OCI-LY1 (cell line): ENCODE measurements at regions not wholly inside any gene's neighbourhood (a gene's known extent, or its start where the extent isn't known, plus 50 kb on each side); places are given as distances from the start of the nearest gene placed in this dataset.

Experiments
- H2AFZ ChIP-seq: fragments of 200-600 bp; sonication (generic), shearing (Covaris generic); 2 replicates; pipeline ENCODE4 v1.6.0; 2014; ENCODE audit warnings: antibody characterized with exemption, mild to moderate bottlenecking, low read length
- H3F3A ChIP-seq: fragments of 200-600 bp; sonication (generic), shearing (Covaris generic); 2 replicates; pipeline ENCODE4 v1.6.0; 2014; ENCODE audit warnings: mild to moderate bottlenecking, antibody characterized with exemption, low read length, moderate library complexity; ENCODE audit not compliant: insufficient read depth
- H3K27ac ChIP-seq: fragments of 200-600 bp; sonication (generic); 2 replicates; pipeline ENCODE4 v1.5.1; 2014; ENCODE audit warnings: low read length, mixed run types, mild to moderate bottlenecking, low read depth; ENCODE audit not compliant: poor library complexity, severe bottlenecking
- H3K27me3 ChIP-seq: fragments of 200-600 bp; sonication (generic); 2 replicates; pipeline ENCODE4 v1.6.0; 2014; ENCODE audit warnings: antibody characterized with exemption, mild to moderate bottlenecking, low read length, moderate library complexity; ENCODE audit not compliant: insufficient read depth
- H3K36me3 ChIP-seq: fragments of 200-600 bp; sonication (generic); 2 replicates; pipeline ENCODE4 v1.6.1; 2014; ENCODE audit warnings: mild to moderate bottlenecking, antibody characterized with exemption, low read length, moderate library complexity, mixed read lengths; ENCODE audit not compliant: insufficient read depth
- H3K4me1 ChIP-seq: fragments of 200-600 bp; sonication (generic); 2 replicates; pipeline ENCODE4 v1.5.1; 2014; ENCODE audit warnings: mild to moderate bottlenecking, low read length, moderate library complexity; ENCODE audit not compliant: insufficient read depth, severe bottlenecking
- H3K4me2 ChIP-seq: fragments of 200-600 bp; sonication (generic), shearing (Covaris generic); 2 replicates; pipeline ENCODE4 v1.6.1; 2014; ENCODE audit warnings: low read length
- H3K4me3 ChIP-seq: fragments of 200-600 bp; sonication (generic); 2 replicates; pipeline ENCODE4 v1.5.1; 2014; ENCODE audit warnings: low read length, low read depth, mild to moderate bottlenecking, mixed read lengths; ENCODE audit not compliant: poor library complexity, severe bottlenecking
- H3K79me2 ChIP-seq: fragments of 200-600 bp; shearing (Covaris generic); 2 replicates; pipeline ENCODE4 v1.6.1; 2016; ENCODE audit warnings: mixed run types, low read length, mixed read lengths; ENCODE audit not compliant: insufficient read depth
- H3K9ac ChIP-seq: fragments of 200-600 bp; sonication (generic), shearing (Covaris generic); 2 replicates; pipeline ENCODE4 v1.6.1; 2014; ENCODE audit warnings: mild to moderate bottlenecking, low read length, mixed read lengths
- H3K9me2 ChIP-seq: fragments of 200-600 bp; sonication (generic), shearing (Covaris generic); 2 replicates; pipeline ENCODE4 v1.6.1; 2014; ENCODE audit warnings: low read depth, mild to moderate bottlenecking, low read length, mixed read lengths
- H3K9me3 ChIP-seq: fragments of 200-600 bp; shearing (Covaris generic); 2 replicates; pipeline ENCODE4 v1.6.1; 2014; ENCODE audit warnings: low read length, mixed read lengths
- H4K20me1 ChIP-seq: fragments of 200-600 bp; sonication (generic), shearing (Covaris generic); 2 replicates; pipeline ENCODE4 v1.6.0; 2016; ENCODE audit warnings: mild to moderate bottlenecking, low read length; ENCODE audit not compliant: insufficient read depth
- EZH2 ChIP-seq: fragments of 200-600 bp; sonication (generic), shearing (Covaris generic); IDR thresholded peaks from 2 replicates; pipeline ENCODE4 v1.8.0; 2017; ENCODE audit warnings: borderline replicate concordance, mixed run types, mild to moderate bottlenecking, antibody characterized with exemption, low read length, moderate library complexity, mixed read lengths
- TF ChIP-seq, protein P1 (sequence below): fragments of 200-600 bp; sonication (generic), shearing (Covaris generic); IDR thresholded peaks from 2 replicates; pipeline ENCODE4 v1.5.1; 2017; ENCODE audit warnings: mild to moderate bottlenecking, antibody characterized with exemption, low read length, moderate library complexity, mixed read lengths

DNA sequence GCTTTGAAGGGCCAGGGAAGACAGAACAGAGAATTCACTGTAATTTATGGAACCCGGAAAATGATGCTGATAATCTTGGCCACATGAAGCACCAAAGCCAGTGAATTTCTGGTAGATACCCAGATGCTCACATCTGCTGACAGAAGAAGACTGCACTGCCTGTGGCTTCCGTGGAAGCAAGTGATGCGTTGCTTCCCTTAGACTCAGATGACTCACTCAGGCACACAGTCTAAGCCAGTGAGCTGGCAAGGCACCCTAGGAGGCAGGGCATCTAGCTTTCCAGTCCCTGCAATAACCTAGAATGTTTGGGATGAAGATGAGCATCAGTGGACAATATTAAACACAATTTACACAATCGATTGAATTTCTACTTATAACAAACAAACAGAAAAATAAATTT is 284.7 kb downstream of the CMPK2 start:
- TF ChIP-seq, protein P1, sequence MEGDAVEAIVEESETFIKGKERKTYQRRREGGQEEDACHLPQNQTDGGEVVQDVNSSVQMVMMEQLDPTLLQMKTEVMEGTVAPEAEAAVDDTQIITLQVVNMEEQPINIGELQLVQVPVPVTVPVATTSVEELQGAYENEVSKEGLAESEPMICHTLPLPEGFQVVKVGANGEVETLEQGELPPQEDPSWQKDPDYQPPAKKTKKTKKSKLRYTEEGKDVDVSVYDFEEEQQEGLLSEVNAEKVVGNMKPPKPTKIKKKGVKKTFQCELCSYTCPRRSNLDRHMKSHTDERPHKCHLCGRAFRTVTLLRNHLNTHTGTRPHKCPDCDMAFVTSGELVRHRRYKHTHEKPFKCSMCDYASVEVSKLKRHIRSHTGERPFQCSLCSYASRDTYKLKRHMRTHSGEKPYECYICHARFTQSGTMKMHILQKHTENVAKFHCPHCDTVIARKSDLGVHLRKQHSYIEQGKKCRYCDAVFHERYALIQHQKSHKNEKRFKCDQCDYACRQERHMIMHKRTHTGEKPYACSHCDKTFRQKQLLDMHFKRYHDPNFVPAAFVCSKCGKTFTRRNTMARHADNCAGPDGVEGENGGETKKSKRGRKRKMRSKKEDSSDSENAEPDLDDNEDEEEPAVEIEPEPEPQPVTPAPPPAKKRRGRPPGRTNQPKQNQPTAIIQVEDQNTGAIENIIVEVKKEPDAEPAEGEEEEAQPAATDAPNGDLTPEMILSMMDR, result no peak
- TF ChIP-seq EZH2, result no peak
- no peaks in the 10 kb centered on the region for H3K79me2 ChIP-seq
- H3K27ac ChIP-seq, result no peak overlapping the region
- no peak overlapping the region for H3K9ac ChIP-seq
- no peaks in the 10 kb centered on the region for H3K27me3 ChIP-seq
- no peaks in the 10 kb centered on the region for H4K20me1 ChIP-seq
- H3K9me2 ChIP-seq, result no peaks in the 10 kb centered on the region
- no peak overlapping the region for H3K4me2 ChIP-seq
- no peak overlapping the region for H3K4me3 ChIP-seq
- H2AFZ ChIP-seq, result no peak overlapping the region
- no peaks in the 10 kb centered on the region for H3K4me1 ChIP-seq
- H3K36me3 ChIP-seq, result no peaks in the 10 kb centered on the region
- H3K9me3 ChIP-seq, result no peaks in the 10 kb centered on the region
- no peaks in the 10 kb centered on the region for H3F3A ChIP-seq

DNA sequence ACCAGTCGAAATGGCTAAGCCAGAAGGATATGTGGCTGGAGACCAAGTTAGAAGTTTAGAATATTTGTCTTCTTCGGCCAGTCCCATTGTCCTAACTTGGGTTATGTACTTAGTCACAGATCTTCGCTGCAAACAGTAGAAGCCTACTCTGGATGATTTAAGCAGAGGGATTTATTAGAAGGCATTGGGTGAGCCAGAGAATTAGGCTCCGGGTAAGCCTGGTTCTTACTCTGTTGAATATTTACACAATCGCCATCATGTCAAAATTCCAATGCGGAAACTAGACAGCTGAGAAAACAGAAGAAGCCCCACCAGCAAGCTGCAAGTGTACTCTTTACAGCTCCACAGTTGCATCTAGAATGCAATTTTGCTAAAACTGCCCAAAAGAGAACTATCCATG is 276.6 kb downstream of the CMPK2 start:
- H3K9me3 ChIP-seq, result no peaks in the 10 kb centered on the region
- H3K4me2 ChIP-seq, result no peak overlapping the region
- H3K36me3 ChIP-seq, result no peaks in the 10 kb centered on the region
- H3K4me1 ChIP-seq, result no peaks in the 10 kb centered on the region
- H3K9ac ChIP-seq, result no peak overlapping the region
- no peak overlapping the region for H3K27ac ChIP-seq
- TF ChIP-seq, protein P1, result no peak
- no peak for TF ChIP-seq EZH2
- H3K4me3 ChIP-seq, result no peak overlapping the region
- H3F3A ChIP-seq, result no peaks in the 10 kb centered on the region
- H3K9me2 ChIP-seq, result no peaks in the 10 kb centered on the region
- no peak overlapping the region for H2AFZ ChIP-seq
- no peaks in the 10 kb centered on the region for H3K79me2 ChIP-seq
- H4K20me1 ChIP-seq, result no peaks in the 10 kb centered on the region
- no peaks in the 10 kb centered on the region for H3K27me3 ChIP-seq

DNA sequence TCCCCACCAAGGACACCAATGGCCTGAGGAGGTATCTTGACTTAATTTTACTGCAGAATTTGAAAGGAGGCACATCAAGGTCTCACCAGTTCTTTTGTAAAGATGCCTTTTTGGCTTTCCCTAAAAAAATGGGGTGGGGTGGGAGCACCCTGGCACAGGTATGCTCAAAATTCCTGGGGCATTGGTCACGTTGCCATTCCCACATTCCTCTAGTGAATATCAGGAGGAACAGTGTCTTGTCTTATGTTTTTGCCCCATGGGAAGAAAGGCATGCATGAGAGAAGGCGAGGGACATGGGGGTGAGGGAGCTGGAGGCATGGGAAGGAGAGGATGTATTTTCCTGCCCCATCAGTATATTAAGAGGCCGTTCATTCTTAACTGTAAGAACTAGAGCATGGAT is 275.3 kb downstream of the CMPK2 start:
- Histone ChIP-seq H3K4me3 (no peak overlapping the region), H3K4me2 (no peak overlapping the region), H3K27me3 (no peaks in the 10 kb centered on the region), H2AFZ (no peak overlapping the region), H4K20me1 (no peaks in the 10 kb centered on the region), H3K9ac (no peak overlapping the region), H3K9me2 (no peaks in the 10 kb centered on the region), H3K9me3 (no peaks in the 10 kb centered on the region), H3F3A (no peaks in the 10 kb centered on the region), H3K27ac (no peak overlapping the region), H3K4me1 (no peaks in the 10 kb centered on the region), H3K79me2 (no peaks in the 10 kb centered on the region), H3K36me3 (no peaks in the 10 kb centered on the region)
- TF ChIP-seq EZH2, result no peak
- TF ChIP-seq, protein P1, result no peak
